WTC11 (cell line): ENCODE measurements at regions not wholly inside any gene's neighbourhood (a gene's known extent, or its start where the extent isn't known, plus 50 kb on each side); places are given as distances from the start of the nearest gene placed in this dataset.

Experiments
- CTCF ChIP-seq: fragments of 200-600 bp; IDR thresholded peaks from 2 replicates; pipeline ENCODE4 v1.8.0; 2022; ENCODE audit warnings: antibody characterized with exemption
- ELF4 ChIP-seq: sonication (generic); formaldehyde crosslinking; IDR thresholded peaks from 2 replicates; pipeline ENCODE4 v1.8.1; 2022; ENCODE audit warnings: low read depth, mild to moderate bottlenecking, moderate library complexity, missing genetic modification reagents
- KAT7 ChIP-seq: sonication (generic); formaldehyde crosslinking; IDR thresholded peaks from 2 replicates; pipeline ENCODE4 v1.8.1; 2023; ENCODE audit warnings: missing genetic modification reagents, mild to moderate bottlenecking, borderline replicate concordance
- NFYB ChIP-seq: sonication (generic); formaldehyde crosslinking; conservative IDR thresholded peaks from 2 replicates; pipeline ENCODE4 v1.8.0; 2022; ENCODE audit warnings: low read depth, missing genetic modification reagents
- OVOL2 ChIP-seq: fragments of 250-450 bp; sonication (Bioruptor Pico); IDR thresholded peaks from 2 replicates; pipeline ENCODE4 v1.9.0; 2021; ENCODE audit warnings: mild to moderate bottlenecking, borderline replicate concordance
- STAT6 ChIP-seq: sonication (generic); formaldehyde crosslinking; conservative IDR thresholded peaks from 2 replicates; pipeline ENCODE4 v1.8.1; 2023; ENCODE audit warnings: mild to moderate bottlenecking, low read depth, missing genetic modification reagents, moderate library complexity

DNA sequence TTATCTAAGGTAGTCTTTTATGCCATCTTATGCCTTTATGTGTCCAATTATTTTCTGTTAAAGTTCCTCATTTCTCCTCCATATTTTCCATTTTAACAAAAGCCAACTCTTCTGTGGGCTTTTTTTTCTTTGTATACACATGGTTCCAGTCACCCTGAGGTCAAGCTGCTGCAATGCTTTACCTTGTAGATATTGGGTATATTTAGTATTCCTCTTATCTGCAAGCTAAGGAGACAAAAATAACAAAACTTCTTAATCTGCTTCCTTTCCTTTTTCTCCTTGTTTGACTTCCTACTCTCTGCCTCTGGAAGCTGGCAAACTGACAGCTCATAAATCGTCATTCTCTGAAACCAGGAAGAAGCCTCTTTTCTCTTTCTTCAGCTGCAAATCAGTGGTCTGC is 885.0 kb upstream of the LRRN3 start:
- TF ChIP-seq ELF4 (CRISPR knock-in tag) (no peak), NFYB (CRISPR knock-in tag) (no peak), OVOL2 (CRISPR knock-in tag) (no peak), CTCF (no peak), STAT6 (CRISPR knock-in tag) (no peak), KAT7 (CRISPR knock-in tag) (no peak)
